Transverse colon (tissue), 4 donors: ENCODE measurements at regions not wholly inside any gene's neighbourhood (a gene's known extent, or its start where the extent isn't known, plus 50 kb on each side); places are given as distances from the start of the nearest gene placed in this dataset.

Experiments
- DNase-seq: peaks from one replicate; pipeline ENCODE4 v3.0.0-alpha.2; 2019
- H3K27ac ChIP-seq, 4 donors: fragments of 200-600 bp; sonication (generic); 2 replicates each; pipeline ENCODE4 v1.5.1; 2016 to 2018; ENCODE audit warnings: inconsistent platforms in 4 of 4
- H3K27me3 ChIP-seq: fragments of 200-600 bp; sonication (generic); 2 replicates; pipeline ENCODE4 v1.5.1; 2017; ENCODE audit warnings: inconsistent platforms
- H3K36me3 ChIP-seq, 4 donors: fragments of 200-600 bp; sonication (generic); 2 replicates each; pipeline ENCODE4 v1.5.1; 2017 to 2019; ENCODE audit warnings: inconsistent platforms in 4 of 4
- H3K4me1 ChIP-seq, 4 donors: fragments of 200-600 bp; sonication (generic); 2 replicates each; pipeline ENCODE4 v1.5.1; 2017 to 2020; ENCODE audit warnings: inconsistent platforms in 4 of 4
- H3K4me3 ChIP-seq, 4 donors: fragments of 200-600 bp; sonication (generic); 1 replicate in 1 of 4; 2 replicates in 3 of 4; pipeline versions ENCODE4 v1.5.1 to v1.6.1; 2017 to 2019; ENCODE audit warnings: inconsistent platforms in 4 of 4
- H3K9me3 ChIP-seq, 2 donors: fragments of 200-600 bp; sonication (generic); 2 replicates each; pipeline ENCODE4 v1.5.1; 2017 to 2019; ENCODE audit warnings: inconsistent platforms in 2 of 2
- CTCF ChIP-seq, 5 experiments: fragments of 200-600 bp in 3 of 5; fragments of 450-650 bp in 2 of 5; sonication (generic) in 3 of 5; IDR thresholded peaks; 1 replicate in 2 of 5; 2 replicates in 3 of 5; pipeline ENCODE4 v1.5.1; 2016 to 2017; ENCODE audit warnings: antibody characterized with exemption in 5 of 5, inconsistent platforms in 3 of 5, mild to moderate bottlenecking in 2 of 5, moderate library complexity in 1 of 5
- EP300 ChIP-seq: sonication (generic); formaldehyde crosslinking; IDR thresholded peaks from one replicate; pipeline ENCODE4 v1.6.1; 2017; ENCODE audit warnings: antibody characterized with exemption, low read depth
- POLR2A ChIP-seq: fragments of 450-650 bp; IDR thresholded peaks from one replicate; pipeline ENCODE4 v1.6.1; 2016; ENCODE audit warnings: antibody characterized with exemption, mild to moderate bottlenecking, moderate library complexity
- POLR2AphosphoS5 ChIP-seq, 3 donors: sonication (generic); formaldehyde crosslinking; IDR thresholded peaks; one replicate each; pipeline ENCODE4 v1.6.1; 2016; ENCODE audit warnings: antibody characterized with exemption in 3 of 3
- WGBS, 2 donors: methylation state at CpG; one replicate each; pipeline ENCODE4 v1.1.5; 2018; ENCODE audit warnings: low coverage in 1 of 2; 5-methylcytosine and 5-hydroxymethylcytosine counted together
- in situ Hi-C, 4 donors: fragments of 200-750 bp; cut with MboI; loops; one replicate each; pipeline versions ENCODE4 v1.15.0 to v1.15.1; 2017; ENCODE audit warnings: low sequenced_read_pairs in 3 of 4, low pct_ligation_motif_present in 1 of 4, low pct_unique_long_range_greater_than_20kb in 1 of 4
- intact Hi-C: fragments of 100-400 bp; cut with DNase I; formaldehyde crosslinking; loops from one replicate; pipeline ENCODE4 v1.15.1; 2023; ENCODE audit warnings: low total_unique reads

GRCh38 chr3:157953565-157953964 lies 152.7 kb downstream of the SHOX2 start:
- no peaks in the 10 kb centered on the region for H3K36me3 ChIP-seq
- H3K27ac ChIP-seq: no peak overlapping the region
- 58 to 67% methylated on average over 1 to 2 of the region's 2 CpGs for WGBS, 2 donors
- intact Hi-C loops: no loop called here
- no peak for TF ChIP-seq POLR2AphosphoS5 (IDR thresholded peaks at IDR 0.05)
- no peak overlapping the region for H3K4me3 ChIP-seq
- H3K9me3 ChIP-seq: no peaks in the 10 kb centered on the region
- no peaks in the 10 kb centered on the region for H3K4me1 ChIP-seq
- in situ Hi-C loops: no loop called here
- H3K27me3 ChIP-seq: peaks cover 8% of the 10 kb centered on the region
- no peak for DNase-seq

- H3K4me3 ChIP-seq: no peak overlapping the region
- no peaks in the 10 kb centered on the region for H3K27me3 ChIP-seq
- H3K4me1 ChIP-seq: no peaks in the 10 kb centered on the region
- H3K9me3 ChIP-seq: no peaks in the 10 kb centered on the region
- H3K27ac ChIP-seq: no peak overlapping the region
- in situ Hi-C loops: no loop called here
- DNase-seq: no peak
- intact Hi-C loops: no loop called here
- TF ChIP-seq POLR2A (no peak), EP300 (no peak), POLR2AphosphoS5 (IDR thresholded peaks at IDR 0.05) (no peak), CTCF (IDR thresholded peaks at IDR 0.05) (no peak)
- WGBS, 2 donors: 39 to 47% methylated on average over 4 to 5 of the region's 5 CpGs
- no peaks in the 10 kb centered on the region for H3K36me3 ChIP-seq
Observed at GRCh38 chr3:157948605-157949383, 157.4 kb downstream of the SHOX2 start.

- H3K27me3 ChIP-seq: no peaks in the 10 kb centered on the region
- H3K27ac ChIP-seq: no peak overlapping the region
- H3K9me3 ChIP-seq: no peaks in the 10 kb centered on the region
- H3K36me3 ChIP-seq: no peaks in the 10 kb centered on the region
- TF ChIP-seq POLR2AphosphoS5 (IDR thresholded peaks at IDR 0.05) (no peak), POLR2A (no peak), CTCF (IDR thresholded peaks at IDR 0.05) (no peak), EP300 (no peak)
- WGBS, 2 donors: 80 to 85% methylated on average over 1 to 4 of the region's 4 CpGs
- intact Hi-C loops: no loop called here
- in situ Hi-C loops: no loop called here
- H3K4me1 ChIP-seq: no peaks in the 10 kb centered on the region
- no peak overlapping the region for H3K4me3 ChIP-seq
- no peak for DNase-seq
Observed at GRCh38 chr3:157939166-157939565, 167.1 kb downstream of the SHOX2 start.

- in situ Hi-C loops: no loop called here
- H3K9me3 ChIP-seq: no peaks in the 10 kb centered on the region
- no peak overlapping the region for H3K4me3 ChIP-seq
- intact Hi-C loops: no loop called here
- TF ChIP-seq EP300 (no peak), POLR2A (no peak), CTCF (IDR thresholded peaks at IDR 0.05) (no peak)
- H3K36me3 ChIP-seq: no peaks in the 10 kb centered on the region
- no peaks in the 10 kb centered on the region for H3K4me1 ChIP-seq
- WGBS, 2 donors: 77 to 85% methylated on average over 5 of the region's 5 CpGs
- H3K27me3 ChIP-seq: no peaks in the 10 kb centered on the region
- DNase-seq: no peak
- no peak overlapping the region for H3K27ac ChIP-seq
Observed at GRCh38 chr3:157938154-157938779, 168.0 kb downstream of the SHOX2 start.
